Heart left ventricle (tissue), 13 donors: ENCODE measurements at regions not wholly inside any gene's neighbourhood (a gene's known extent, or its start where the extent isn't known, plus 50 kb on each side); places are given as distances from the start of the nearest gene placed in this dataset.

Experiments
- CTCF ChIP-seq, 12 donors: fragments of 200-600 bp; sonication (generic) in 4 of 12; IDR thresholded peaks; one replicate each; pipeline versions ENCODE4 v1.5.0 to v1.8.0; 2018 to 2022; ENCODE audit warnings: antibody characterized with exemption in 12 of 12, mild to moderate bottlenecking in 5 of 12
- POLR2A ChIP-seq, 2 donors: fragments of 450-650 bp; IDR thresholded peaks; one replicate each; pipeline ENCODE4 v1.6.1; 2017; ENCODE audit warnings: antibody characterized with exemption in 2 of 2, mild to moderate bottlenecking in 2 of 2, moderate library complexity in 2 of 2
- donor health status: ischemic (EF 13 %, LVEDD 7.1; RV severe dilation, severe dysfunction).
- donor health status: DM: no; HTN: yes; CAD: no.
- donor health status: DM: no; HTN: no; CAD: no.
- donor health status: ischemic (EF 25% LVEDD 6.9; RV normal size, moderate dysfunction).
- donor health status: ischemic (EF 25% LVEDD 5.7; RV mildly dilated, moderate dysfunction).
- donor health status: ischemic (EF 35%, LVEDD 5.7; RV mildly dilated, moderate dysfunction).
- donor health status: nonischemic (EF 11% LVEDD 7.7; RV severe dilation, severe dysfunction).
- donor health status: DM: yes; HTN: yes; CAD: no.
- donor health status: PGD.
- donor health status: ischemic (EF 29% LVEDD 5.4; RV normal size, mild dysfunction).
- donor health status: nonischemic (EF 23%, LVEDD 6.1; RV moderate dilation, normal function).

- TF ChIP-seq CTCF (IDR thresholded peaks at IDR 0.05) (no peak), POLR2A (IDR thresholded peaks at IDR 0.05) (no peak)
Observed at GRCh38 chr2:139122711-139123158, 342.5 kb upstream of the NXPH2 start.
